Thyroid gland (tissue), 4 donors: ENCODE measurements at regions not wholly inside any gene's neighbourhood (a gene's known extent, or its start where the extent isn't known, plus 50 kb on each side); places are given as distances from the start of the nearest gene placed in this dataset.

Experiments
- DNase-seq, 2 donors: peaks; one replicate each; pipeline ENCODE4 v3.0.0-alpha.2; 2019
- H3K27ac ChIP-seq, 3 donors: fragments of 200-600 bp; sonication (generic); 1 replicate in 2 of 3; 2 replicates in 1 of 3; pipeline ENCODE4 v1.5.1; 2016 to 2019; ENCODE audit warnings: mild to moderate bottlenecking in 1 of 3, moderate library complexity in 1 of 3
- H3K27me3 ChIP-seq: fragments of 200-600 bp; sonication (generic); one replicate; pipeline ENCODE4 v1.5.1; 2019
- H3K36me3 ChIP-seq, 2 donors: fragments of 200-600 bp; sonication (generic); one replicate each; pipeline ENCODE4 v1.5.1; 2016 to 2019
- H3K4me1 ChIP-seq, 2 donors: fragments of 200-600 bp; sonication (generic); one replicate each; pipeline ENCODE4 v1.5.1; 2017 to 2019
- H3K4me3 ChIP-seq, 3 donors: fragments of 200-600 bp; sonication (generic); replicated peaks in 1 of 3; 1 replicate in 2 of 3; 2 replicates in 1 of 3; pipeline ENCODE4 v1.5.1; 2016; ENCODE audit warnings: mild to moderate bottlenecking in 1 of 3
- H3K9me3 ChIP-seq: fragments of 200-600 bp; sonication (generic); one replicate; pipeline ENCODE4 v1.5.1; 2017
- CTCF ChIP-seq, 6 experiments: fragments of 200-600 bp in 3 of 6; fragments of 450-650 bp in 3 of 6; sonication (generic) in 3 of 6; IDR thresholded peaks; one replicate each; pipeline ENCODE4 v1.5.1; 2016 to 2019; ENCODE audit warnings: antibody characterized with exemption in 6 of 6, mild to moderate bottlenecking in 2 of 6, inconsistent platforms in 1 of 6, moderate library complexity in 1 of 6
- POLR2A ChIP-seq, 2 donors: fragments of 450-650 bp; IDR thresholded peaks; one replicate each; pipeline ENCODE4 v1.6.1; 2017; ENCODE audit warnings: antibody characterized with exemption in 2 of 2, mild to moderate bottlenecking in 2 of 2, moderate library complexity in 1 of 2
- WGBS, 2 donors: methylation state at CpG; one replicate each; pipeline ENCODE4 v1.1.5; 2017; 5-methylcytosine and 5-hydroxymethylcytosine counted together
- intact Hi-C: fragments of 100-400 bp; cut with DNase I; formaldehyde crosslinking; loops from one replicate; pipeline ENCODE4 v1.15.1; 2023

DNA sequence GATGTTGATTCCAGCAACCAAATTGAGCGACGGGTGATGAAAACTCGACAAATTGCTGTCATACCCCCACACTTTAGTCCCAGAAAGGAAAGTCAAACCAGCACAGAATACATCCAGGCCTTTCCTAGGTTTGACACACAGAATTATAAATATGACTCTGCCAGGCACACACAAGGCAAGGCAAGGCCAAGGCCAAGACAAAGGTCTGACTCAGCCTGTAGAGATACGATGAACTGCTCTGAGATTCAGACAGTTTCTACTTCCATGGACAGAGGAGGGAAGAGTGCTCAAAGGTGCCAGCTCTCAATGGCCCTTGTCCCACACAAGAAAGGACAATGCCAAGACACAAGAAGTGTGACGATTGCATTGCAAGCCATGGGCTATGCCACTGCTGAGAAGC is 880.2 kb upstream of the TMEM132C start:
- H3K9me3 ChIP-seq: no peaks in the 10 kb centered on the region
- H3K4me1 ChIP-seq: no peaks in the 10 kb centered on the region
- WGBS, 2 donors: 78 to 82% methylated on average over 5 of the region's 5 CpGs
- no peak overlapping the region for H3K27ac ChIP-seq
- intact Hi-C loops: no loop called here
- DNase-seq: no peak
- H3K4me3 ChIP-seq: no peak overlapping the region
- TF ChIP-seq POLR2A (IDR thresholded peaks at IDR 0.05) (no peak), CTCF (IDR thresholded peaks at IDR 0.05) (no peak)
- H3K27me3 ChIP-seq: no peaks in the 10 kb centered on the region
- no peaks in the 10 kb centered on the region for H3K36me3 ChIP-seq

- no peak for DNase-seq
- Histone ChIP-seq H3K4me1 (no peaks in the 10 kb centered on the region), H3K9me3 (no peaks in the 10 kb centered on the region), H3K27me3 (no peaks in the 10 kb centered on the region), H3K36me3 (no peaks in the 10 kb centered on the region), H3K4me3 (no peak overlapping the region), H3K27ac (no peak overlapping the region)
- WGBS, 2 donors: 74 to 80% methylated on average over 7 of the region's 7 CpGs
- TF ChIP-seq CTCF (IDR thresholded peaks at IDR 0.05) (no peak), POLR2A (IDR thresholded peaks at IDR 0.05) (no peak)
- intact Hi-C loops: no loop called here
Observed at GRCh38 chr12:127388985-127389384, 878.0 kb upstream of the TMEM132C start.

DNA sequence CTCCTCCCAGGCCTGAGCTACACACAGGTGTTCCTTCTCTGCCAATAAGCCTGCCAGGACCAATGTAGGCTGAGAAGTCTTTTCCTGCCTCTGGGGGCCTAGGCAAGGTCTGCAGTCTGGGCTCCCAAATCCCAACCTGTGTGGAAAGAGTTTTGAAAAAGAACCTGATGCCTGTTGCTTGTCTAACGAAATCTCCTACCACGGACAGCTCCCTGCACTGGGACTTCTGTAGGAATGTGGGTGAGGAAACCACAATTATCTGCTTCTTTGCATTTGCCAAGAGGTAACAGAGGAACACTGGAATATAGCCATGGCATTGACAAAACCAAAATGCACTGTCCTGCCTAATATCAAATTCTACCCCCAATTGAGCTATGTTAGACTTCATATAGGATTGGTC is 877.0 kb upstream of the TMEM132C start:
- Histone ChIP-seq H3K27me3 (no peaks in the 10 kb centered on the region), H3K4me1 (no peaks in the 10 kb centered on the region), H3K27ac (no peak overlapping the region), H3K36me3 (no peaks in the 10 kb centered on the region), H3K4me3 (no peak overlapping the region), H3K9me3 (no peaks in the 10 kb centered on the region)
- 0 to 14% methylated on average over 2 of the region's 2 CpGs for WGBS, 2 donors
- TF ChIP-seq CTCF (IDR thresholded peaks at IDR 0.05) (no peak), POLR2A (IDR thresholded peaks at IDR 0.05) (no peak)
- no peak for DNase-seq
- intact Hi-C loops: no loop called here

- no peaks in the 10 kb centered on the region for H3K27me3 ChIP-seq
- H3K27ac ChIP-seq: no peak overlapping the region
- no peak for DNase-seq
- intact Hi-C loops: no loop called here
- WGBS, 2 donors: 73 to 78% methylated on average over 4 of the region's 4 CpGs
- H3K9me3 ChIP-seq: no peaks in the 10 kb centered on the region
- TF ChIP-seq POLR2A (IDR thresholded peaks at IDR 0.05) (no peak), CTCF (IDR thresholded peaks at IDR 0.05) (no peak)
- H3K36me3 ChIP-seq: no peaks in the 10 kb centered on the region
- H3K4me1 ChIP-seq: no peaks in the 10 kb centered on the region
- no peak overlapping the region for H3K4me3 ChIP-seq
Observed at GRCh38 chr12:127393465-127393864, 873.5 kb upstream of the TMEM132C start.

DNA sequence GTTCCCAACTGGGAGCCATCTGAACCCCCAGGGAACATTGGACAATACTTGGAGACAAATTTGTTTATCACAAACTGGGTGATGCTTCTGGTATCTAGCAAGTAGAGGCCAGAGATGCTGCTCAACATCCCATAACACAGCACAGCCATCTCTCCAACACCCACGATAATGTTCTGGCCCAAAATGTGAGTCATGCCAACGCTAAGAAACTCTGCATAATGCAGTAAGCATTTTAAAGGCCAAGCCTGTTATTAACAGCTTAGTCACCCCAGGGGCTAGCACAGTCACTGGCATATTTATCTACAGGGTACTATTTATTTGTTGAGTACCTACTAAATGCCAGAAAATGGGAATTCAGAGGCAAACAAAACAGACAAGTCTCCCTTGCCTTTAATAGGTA is 873.1 kb upstream of the TMEM132C start:
- no peaks in the 10 kb centered on the region for H3K36me3 ChIP-seq
- no peaks in the 10 kb centered on the region for H3K27me3 ChIP-seq
- TF ChIP-seq POLR2A (IDR thresholded peaks at IDR 0.05) (no peak), CTCF (IDR thresholded peaks at IDR 0.05) (no peak)
- intact Hi-C loops: no loop called here
- H3K27ac ChIP-seq: no peak overlapping the region
- DNase-seq: no peak
- 78 to 90% methylated on average over 2 of the region's 2 CpGs for WGBS, 2 donors
- H3K4me1 ChIP-seq: no peaks in the 10 kb centered on the region
- no peak overlapping the region for H3K4me3 ChIP-seq
- no peaks in the 10 kb centered on the region for H3K9me3 ChIP-seq
